ENCODE measurements at regions not wholly inside any gene's neighbourhood (a gene's known extent, or its start where the extent isn't known, plus 50 kb on each side); places are given as distances from the start of the nearest gene placed in this dataset.

DNA sequence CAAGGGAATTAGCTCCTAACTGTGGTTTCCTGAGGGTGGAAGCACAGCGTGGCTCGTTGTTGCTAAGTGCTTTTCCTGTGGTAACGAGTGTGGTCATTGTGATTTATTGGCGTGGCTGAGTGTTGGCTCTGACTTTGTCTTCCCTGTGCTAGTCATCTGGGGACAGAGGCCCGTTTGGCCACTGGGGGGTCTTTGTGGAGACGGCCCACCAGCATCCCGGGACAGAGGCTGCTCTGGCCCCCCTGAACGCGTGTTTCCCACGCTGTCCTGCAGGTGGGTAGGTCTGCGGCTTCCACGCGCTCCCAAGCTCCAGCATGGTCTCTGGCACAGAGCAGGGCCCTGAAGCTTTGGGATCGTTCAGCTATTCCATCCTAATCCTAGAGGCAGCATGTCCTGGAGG is 1040.0 kb downstream of the TBC1D22A start:
- DNase-seq (ENCODE audit: low read depth in 2 of 2): no peak

DNA sequence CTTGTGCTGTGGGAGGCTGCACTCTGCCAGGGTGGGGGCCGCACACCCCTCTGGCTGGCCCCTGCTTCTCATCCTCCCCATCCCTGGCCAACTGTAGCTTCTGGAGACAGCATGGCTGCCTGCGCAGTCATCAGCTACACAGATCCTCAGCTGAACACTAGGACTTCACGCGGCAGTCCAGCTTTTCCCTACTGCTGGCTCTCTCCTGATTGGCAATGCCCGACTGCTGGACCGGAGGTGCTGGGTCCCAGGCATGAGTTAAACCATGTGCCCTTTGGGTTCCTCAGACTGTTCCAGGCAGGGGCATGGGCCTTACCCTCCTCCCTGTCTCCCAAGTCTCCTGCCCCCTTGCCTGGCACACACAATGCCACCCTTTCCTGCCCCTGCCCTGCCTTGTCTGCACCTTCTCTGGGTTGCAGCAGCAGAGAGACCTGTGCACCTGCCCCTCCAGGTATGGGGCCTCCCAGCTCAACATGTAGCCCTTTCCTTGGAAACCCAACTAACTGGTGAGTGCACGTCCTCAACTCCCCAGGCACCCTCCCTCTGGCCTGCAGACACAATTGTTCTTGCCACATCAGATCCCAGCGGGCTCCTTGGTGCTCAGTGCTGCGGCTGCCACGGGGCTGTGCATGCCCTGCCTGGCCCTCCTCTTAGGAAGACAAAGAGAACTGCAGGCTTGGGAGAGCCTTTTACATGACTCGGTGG is 1039.2 kb downstream of the TBC1D22A start:
- no peak for DNase-seq (ENCODE audit: low read depth in 2 of 2)

DNA sequence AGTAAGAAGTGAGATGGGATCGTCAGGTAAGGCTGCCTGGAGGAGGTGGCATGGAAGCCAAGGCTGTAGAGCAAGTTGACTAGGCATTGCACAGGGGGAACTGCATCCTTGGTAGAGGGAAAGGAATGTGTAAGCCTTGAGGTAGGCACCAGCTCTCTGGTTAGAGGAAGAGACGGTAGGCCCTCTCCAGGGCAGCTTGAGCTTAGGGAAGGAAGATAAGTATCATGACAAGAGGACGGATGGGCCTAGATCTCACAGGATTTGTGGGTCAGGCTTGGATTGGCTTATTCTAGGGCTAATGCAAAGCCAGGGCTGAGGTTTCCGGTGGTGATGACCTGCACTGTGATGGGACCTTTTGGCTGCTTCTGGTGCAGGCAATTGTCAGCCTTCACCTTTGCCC is 1035.8 kb downstream of the TBC1D22A start:
- no peak for DNase-seq (ENCODE audit: low read depth in 2 of 2)

DNA sequence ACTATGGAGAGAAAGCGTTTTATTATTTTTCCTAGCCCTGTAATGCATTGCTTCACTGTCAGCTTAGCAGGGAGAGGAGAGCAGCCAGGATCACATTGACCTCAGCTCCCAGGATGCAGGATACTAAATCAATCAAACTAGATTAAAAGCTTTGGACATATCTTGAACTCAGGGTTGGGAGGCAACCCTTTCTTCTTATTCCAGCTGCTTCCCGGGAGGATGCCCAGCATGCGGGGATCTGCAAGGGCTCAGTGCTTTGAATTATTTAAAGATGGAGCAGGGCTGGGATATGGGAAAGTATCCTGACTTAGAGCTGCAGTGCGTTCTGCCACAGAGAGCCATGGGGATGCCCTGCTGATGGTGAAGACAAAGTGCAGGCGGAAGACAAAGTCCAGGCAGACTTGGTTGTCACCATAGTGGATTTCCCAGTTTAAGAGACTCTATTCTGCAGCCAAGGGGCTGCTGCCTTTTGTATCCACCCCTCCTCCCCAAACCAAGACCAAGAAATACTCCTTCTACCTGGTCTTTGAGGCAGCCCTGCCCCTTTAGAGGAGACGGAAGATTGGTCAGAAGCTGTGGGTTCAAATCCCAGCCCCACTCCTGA is 1035.0 kb downstream of the TBC1D22A start:
- DNase-seq (ENCODE audit: low read depth in 2 of 2): no peak

DNA sequence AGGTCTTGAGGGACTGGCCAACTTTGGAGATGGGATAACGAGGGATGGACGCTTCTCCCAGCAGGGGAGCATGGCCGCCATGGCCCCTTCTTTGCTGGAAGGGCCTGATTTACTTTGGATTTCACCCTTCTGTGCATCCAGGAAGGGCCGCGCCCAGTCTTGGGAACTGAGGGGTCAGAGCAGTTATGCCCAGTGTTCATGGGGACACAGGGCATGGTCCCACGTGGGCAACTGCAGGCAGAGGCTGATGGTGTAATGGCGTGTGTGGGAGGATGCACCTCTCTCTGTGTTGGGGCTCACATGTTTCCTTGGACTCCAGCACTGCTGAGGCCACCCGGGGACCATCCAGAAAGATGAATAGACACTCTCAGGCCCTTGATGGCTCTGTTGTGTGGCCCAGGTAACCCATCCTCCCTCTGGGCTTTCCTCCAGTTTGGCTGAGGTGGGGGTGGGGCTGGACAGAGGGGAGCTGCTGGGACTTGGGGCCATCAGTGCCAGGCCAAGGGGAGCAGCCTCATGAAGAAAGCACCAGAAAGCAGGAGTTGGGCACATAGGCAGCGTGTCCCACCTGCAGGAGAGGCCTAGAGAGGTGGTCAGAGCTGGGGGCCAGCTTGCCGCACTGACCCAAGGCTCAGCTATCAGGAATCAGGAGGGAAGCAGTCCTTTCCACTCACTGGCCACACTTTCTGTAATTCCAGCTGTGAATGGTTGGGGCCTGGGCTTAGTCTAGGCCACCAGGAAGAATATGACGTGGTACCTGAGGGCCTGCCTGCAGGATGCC is 1033.9 kb downstream of the TBC1D22A start:
- no peak for DNase-seq (ENCODE audit: low read depth in 2 of 2)

DNA sequence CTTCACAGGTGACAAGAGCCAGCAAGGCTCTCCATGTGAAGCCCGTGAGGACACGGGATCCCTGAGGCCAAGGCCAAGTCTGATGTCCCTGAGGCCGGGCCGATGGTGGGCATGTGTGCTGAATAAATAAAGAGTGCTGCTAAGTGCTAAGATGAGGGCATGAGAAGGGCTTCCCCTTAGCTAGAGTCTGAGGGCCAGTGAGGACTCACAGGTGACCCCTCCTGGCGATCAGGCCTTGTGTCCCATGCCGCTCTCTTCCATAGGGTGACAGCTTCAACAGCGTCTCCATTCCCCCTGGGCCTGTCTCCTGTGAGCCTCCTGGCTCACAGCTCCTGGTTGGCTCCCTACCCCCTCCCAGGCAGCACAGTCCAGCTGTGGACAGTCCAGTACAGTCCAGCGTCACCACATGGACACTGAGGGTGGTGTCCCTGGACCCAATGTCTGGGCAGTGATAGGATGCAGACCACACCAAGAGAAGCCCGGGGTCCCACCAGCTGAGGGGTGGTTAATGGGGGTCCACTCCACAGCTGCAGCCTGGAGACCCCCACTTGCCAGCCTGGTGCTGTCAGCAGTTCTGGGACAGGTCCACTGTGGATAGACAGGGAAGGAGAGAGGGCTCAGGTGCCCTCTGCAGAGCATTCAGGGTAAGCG is 1033.2 kb downstream of the TBC1D22A start:
- no peak for DNase-seq (ENCODE audit: low read depth in 2 of 2)

DNA sequence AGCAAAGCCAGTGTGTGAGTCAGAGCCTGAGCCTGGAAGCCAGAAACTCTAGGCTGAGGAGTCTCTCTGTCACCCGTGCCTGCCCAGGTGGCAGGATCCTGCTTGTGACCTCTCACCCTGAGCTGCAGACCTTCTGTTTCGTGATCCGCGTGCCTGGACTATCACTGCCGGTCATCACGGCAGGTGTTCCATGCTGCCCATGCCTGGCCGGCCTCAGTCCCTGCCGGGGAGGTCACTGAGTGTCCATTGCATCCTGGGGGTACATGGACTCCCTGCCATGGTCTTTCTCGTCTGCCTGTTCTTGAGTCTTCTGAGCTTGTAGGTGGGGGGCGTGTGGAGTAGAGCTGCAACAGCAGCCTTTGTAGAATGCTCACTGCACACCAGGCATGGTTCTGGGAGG is 1032.4 kb downstream of the TBC1D22A start:
- DNase-seq (ENCODE audit: low read depth in 2 of 2): no peak

DNA sequence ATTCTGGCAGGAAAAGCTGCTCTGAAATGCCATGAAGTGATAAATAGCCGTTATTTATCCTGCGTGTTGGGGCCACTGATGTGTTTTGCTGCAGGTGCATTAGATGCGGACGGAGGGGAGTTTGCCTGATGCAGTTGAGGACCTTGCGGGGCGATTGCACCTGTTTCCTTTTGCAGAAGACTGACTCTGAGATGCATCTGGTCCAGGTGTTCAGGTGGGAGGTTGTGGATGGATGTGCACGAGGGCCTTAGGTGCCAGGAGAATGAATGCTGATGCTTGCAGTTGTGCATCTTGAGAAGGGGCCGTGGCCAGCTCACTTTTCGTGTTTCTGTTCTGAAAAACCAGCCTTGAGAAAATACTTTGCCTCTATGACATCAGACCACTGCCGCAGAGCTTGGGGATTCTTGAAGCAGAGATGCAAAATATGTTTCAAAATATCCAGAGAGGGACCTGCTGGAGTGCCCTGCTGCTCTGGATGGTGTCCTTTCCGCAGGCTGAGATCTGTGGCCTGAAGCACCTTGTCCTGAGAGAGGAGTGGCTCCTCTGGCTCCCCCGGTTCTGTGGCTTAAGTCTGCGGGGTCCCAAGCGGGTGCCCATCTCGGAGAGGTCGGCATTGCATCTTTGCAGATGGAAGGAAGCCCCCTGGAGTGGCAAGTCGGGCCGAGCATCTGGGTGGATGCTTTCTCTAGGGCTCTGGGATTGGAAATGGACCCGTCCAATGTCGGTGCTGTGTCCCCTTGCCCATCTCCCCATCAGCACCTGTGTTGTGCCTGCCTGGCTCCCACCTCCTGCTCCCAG is 1031.1 kb downstream of the TBC1D22A start:
- no peak for DNase-seq (ENCODE audit: low read depth in 2 of 2)

DNA sequence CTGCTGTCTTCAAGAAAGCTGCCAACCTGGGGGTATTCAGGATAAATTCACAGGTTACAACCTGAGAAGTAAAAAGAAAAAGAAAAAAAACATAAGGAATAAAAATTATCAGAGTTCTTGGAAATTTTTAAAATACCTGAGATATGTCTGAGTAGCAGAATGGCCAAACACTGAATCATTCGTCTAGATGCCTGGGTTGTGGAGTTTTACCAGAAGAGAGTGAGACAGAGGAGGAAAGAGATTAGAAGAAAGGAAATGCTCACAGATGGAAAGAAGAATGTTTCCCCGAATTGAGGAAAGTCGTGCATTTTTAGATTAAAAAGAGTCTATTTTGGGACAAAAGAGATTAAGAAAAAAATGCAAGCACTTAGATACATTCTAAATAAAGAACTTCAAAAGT is 1026.7 kb downstream of the TBC1D22A start:
- no peak for DNase-seq (ENCODE audit: low read depth in 2 of 2)

DNA sequence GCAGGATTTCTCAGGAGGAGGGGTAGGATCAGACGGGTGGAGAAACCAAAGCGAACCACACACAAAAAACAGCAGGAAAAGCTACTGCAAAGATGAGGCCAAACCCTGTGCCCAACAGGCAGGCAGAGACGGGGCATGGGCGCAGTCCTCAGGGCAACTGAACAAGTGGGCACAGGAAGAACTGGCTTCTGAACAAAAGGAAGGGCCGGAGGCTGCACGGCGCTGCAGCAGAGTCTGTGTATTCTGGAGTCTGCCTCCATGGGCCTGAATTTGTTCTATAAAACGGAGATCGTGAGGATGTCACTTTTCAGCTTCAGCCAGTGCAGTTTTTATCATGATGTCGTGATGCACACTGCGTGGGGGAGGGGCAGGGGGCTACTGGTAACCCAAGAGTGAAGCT is 1026.0 kb downstream of the TBC1D22A start:
- no peak for DNase-seq (ENCODE audit: low read depth in 2 of 2)

DNA sequence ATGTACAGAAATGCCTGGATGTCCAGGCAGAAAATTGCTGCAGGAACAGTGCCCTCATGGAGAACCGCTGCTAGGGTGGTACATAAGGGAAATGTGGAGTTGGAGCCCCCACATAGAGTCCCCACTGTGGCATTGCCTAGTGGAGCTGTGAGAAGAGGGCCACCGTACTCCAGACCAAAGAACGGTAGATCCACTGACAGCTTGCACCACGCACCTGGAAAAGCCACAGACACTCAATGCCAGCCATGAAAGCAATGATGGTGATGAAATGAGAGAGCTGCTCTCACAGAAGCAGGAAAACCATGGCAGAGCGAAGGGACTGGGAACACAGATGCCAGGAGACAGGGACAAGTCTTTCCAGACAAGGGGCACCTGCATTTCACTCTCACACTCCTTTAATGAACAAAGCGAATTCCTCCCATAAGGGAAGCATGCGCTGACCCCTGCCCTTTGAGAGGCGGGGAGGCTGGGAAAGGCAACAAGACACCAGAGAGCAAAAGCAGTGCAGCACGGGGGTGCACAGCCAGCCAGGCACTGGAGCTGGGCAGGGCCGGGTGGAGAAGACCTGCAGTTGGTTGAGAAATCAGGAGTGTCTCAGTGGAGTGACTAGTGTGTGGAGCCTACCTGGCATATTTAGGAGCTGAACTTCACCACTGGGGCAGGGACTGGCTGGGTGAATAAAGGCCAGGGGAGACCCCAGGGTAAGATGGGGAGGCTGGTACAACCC is 1025.2 kb downstream of the TBC1D22A start:
- no peak for DNase-seq (ENCODE audit: low read depth in 2 of 2)

DNA sequence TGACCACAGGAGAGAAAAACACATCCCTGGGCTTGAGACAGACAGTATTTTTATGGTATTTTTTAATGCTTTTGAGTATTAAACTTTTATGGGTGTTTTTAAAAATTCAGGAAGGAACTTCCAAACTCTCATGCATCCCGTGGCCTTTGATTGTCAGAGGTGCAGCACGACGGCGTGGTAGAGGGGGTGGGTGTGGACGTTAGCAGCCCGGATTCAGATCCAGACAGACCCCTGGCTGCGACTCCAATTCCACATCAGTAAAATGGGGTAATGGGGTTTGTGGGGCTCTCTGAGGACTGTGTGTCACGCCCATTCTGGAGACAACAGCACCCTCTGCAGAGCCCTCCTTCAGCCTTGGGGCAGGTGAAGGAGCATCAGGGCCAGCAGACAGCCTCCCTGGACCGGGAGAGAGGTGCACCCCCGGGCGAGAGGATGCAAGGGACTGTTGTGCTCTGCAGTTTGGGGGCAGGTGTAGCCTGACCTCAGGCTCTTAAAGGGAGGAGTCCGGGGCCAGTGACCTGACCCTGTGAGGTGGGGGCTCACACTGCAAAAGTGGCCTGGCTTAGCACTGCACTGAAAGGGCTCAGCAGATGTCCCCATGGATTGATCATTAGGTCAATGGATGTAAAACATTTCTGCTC is 1024.3 kb downstream of the TBC1D22A start:
- DNase-seq (ENCODE audit: low read depth in 2 of 2): no peak

DNA sequence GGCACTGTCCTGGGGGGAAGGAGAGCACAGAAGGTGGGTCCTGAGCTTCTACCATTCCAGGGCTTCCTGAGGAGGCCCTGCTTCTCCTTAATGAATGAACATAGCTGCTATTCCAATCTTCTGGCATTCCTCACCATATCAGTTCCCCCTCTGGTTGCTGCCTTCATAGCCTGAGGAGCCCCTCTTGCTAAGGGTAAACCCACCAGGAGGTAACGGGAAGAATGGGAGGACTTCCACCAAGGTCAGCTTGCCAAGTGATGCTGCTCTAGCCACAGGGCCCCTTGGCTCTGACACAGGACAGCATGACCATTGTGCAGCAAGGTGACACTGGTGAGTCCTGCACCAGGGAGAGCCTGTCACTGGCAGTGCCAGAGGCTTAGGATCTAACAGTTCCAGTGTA is 1022.5 kb downstream of the TBC1D22A start:
- no peak for DNase-seq (ENCODE audit: low read depth in 2 of 2)

DNA sequence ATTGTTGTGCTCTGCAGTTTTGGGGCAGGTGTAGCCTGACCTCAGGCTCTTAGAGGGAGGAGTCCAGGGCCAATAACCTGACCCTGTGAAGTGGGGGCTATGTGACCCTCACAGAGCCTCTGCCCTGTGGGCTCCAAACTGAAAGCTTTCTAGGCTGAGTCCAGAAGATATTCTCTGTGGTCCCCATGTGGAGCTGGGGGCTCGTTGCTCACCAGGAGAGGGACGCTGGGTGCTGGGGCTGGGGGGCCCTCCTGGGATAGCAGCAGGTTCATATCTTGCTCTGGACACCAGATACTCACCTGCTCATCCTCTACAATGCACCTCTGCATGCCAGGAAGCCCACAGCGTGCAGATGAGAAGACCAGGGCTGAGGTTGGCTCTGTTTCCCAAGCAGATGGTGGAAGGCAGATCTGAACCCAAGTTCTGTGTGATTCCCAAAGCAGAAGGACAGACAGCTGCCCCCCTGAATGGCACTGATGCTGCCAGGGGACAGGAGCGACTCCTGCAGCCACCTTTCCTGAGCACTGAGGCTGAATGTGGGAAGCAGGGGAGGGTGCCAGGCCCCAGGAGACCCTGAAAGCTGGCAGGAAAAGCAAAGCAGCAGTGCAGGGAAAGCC is 1022.0 kb downstream of the TBC1D22A start:
- no peak for DNase-seq (ENCODE audit: low read depth in 2 of 2)

DNA sequence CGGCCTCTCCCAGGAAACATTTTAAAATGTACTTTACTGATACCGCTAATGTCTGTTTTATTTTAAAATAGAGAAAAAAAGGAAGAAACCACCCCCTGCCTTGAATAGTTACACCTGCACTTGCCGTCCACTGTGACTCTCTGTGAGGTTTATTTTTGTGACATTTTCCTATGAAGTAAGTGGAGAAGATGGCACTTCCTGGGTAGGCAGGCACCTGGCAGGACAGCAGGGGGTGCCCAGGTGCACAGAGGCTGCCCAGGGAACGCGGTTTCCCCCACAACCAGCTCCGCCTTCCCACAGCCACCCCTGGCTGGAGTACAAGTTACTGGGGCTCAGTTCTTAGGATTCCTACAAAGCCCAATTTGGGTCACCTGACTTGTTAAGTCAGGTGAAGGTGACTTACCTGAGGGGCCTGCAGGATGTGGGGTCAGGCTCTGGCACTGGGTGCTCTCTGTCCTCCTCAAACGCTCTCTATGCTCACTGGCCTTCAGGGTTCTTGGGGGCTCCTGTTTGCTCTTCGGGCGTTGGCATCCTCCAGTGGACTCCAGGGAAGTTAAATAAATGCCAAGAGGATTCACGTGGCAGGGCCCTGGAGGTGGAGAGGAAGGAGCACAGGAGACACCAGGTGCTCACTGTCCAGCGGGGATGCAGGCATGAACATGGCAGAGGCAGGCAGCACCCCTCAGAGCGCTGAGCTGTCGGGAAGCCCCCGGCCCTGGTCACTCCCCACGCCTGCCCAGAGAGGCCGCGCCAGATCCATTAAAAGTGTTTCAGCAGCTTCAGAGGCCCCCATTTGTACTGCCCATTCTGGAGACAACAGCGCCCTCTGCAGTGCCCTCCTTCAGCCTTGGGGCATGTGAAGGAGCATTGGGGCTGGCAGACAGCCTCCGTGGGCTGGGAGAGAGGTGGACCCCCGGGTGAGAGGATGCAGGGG is 1021.2 kb downstream of the TBC1D22A start:
- DNase-seq (ENCODE audit: low read depth in 2 of 2): no peak

DNA sequence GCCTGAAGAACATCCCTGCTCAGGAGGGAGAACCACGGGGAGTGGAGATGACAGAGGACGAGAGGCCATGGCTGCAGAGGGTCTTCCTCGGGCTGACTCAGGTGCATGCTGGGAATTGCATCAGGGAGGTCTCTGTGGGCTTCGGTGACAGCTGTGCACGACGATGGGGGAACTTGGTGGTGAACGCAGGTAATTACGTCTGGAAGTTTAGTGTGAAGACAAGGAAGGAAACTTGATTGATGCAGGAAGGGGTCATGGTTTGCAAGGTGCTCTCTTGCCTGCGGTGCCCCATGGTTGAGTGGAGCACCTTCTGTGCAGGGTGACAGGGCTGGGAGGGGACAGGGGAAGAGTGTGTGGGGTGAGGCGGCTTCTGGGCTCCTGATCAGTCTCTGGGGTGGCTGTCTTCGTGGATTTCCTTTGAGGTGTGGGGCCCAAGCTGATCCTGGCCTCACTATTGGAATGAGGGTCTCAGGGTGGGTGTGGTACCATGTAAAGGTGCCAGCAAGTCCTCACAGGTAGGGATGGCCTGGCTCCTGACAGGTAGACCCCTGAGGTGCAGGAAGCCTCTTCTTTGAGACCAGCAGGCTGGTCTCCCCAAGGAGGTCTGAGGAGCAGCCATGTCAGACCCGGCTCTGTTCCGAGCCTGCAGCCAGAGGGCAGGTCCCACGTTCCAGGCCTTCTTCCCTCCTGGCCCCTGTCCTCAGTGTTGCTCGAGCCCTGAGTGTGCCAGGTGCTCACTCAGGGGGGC is 1020.1 kb downstream of the TBC1D22A start:
- no peak for DNase-seq (ENCODE audit: low read depth in 2 of 2)

DNA sequence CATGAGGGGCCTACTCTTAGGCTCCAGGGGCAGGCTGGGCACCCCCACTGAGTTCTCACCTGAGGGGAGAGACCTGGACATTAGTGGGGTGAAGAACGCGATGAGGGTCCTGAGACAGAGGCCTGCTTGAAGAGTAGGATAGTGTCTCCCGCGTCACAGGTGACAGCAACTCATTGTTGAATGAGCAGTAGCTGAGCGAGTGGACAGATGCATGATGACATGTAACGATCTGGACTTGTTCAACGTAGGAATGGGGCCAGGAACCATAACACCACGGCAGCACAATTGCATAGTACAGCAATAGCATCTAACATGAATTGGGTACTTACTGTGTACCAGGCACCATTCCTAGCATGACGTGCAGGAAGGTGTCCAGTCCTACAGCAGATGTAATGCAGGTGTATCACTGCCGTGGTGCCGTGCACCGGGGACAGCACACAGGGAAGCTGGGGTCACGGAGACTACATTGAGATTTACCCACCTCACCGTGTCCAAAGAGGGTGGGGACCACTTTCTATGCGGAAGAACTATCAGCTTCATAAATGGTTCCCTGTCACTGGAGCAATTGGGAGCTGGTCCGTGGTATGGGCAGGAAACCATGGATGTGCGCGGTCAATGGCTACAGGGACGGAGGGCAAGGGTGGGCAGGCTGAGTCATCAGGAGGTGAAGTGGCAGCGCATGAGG is 1019.1 kb downstream of the TBC1D22A start:
- DNase-seq (ENCODE audit: low read depth in 2 of 2): no peak
